ENCODE measurements at regions not wholly inside any gene's neighbourhood (a gene's known extent, or its start where the extent isn't known, plus 50 kb on each side); places are given as distances from the start of the nearest gene placed in this dataset.
A peak's percentile ranks its signal among the peaks of the same experiment; 100 is the strongest.

DNA sequence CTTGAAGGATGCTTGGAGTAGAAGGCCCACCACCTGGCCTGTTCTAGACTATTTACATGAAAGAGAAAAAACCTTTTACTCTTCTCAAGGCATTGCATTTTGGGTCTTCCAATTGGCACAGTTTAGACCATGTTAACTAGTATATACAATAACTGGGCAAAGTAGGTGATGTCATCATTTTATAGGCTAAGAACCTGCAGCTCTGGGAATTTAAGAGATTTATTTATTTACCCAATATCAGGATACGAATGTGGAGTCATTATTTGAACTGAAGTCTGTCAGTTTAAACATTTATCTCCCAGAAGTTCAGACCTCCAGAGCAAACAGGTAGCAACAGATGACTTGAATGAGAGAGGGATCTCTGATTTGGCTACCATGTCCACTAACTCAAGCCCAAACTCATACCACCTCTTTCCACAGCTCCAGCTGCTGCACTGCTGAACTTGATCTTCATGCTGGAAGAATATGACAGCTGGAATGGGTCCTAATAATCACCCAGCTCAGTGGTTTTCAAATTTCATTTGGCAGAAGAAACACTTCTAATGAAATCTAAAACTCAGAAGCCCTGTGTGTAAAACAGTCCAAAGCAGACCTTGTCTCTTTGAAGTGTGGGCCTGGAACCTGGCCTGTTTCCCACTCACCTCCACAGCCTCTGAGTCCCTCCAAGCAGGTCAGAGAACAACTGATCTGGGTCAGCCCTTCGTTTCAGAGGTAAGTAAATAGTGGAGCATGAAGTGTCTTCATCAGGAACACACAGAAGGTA lies 179.2 kb downstream of the EMP1 start:
- peak; percentile 85 for DNase-seq

DNA sequence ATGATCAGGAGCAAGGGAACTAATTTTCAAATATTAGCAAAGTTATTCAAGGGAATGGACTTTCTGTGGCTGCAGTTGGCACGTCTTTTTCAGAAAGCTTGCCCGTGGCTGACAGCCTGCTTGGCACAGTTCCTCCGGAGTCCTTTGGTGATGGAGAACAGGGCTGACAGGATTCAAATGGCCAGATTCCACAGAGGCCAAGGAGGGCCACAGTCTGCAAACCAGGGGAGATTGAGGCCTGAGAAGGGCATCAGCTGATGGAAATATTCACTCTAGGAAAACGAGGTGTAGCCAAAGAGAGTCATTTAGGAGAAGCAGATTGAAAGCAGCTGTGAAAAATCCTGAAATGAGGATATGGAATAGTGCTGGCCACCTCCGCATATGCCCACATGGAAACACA lies 178.3 kb downstream of the EMP1 start:
- no peak for DNase-seq

DNA sequence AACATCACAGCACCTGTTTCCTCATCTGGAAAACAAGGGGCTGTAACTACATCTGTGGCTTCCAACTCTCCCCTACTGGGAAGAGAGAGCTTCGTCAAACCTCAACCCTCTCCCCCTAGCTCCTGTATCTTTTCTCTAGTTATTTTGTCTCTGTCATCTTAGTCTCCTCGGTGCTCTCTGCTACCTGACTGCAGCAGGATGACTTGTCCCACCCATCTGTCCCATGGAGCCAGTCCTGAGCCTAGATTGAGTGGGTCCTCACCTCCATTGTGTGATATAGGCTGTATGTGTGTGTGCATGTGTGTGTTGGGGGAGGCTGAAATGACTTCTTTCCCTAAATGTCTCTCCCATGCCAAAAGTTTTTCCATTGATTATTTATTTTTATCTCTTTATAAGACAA lies 177.3 kb downstream of the EMP1 start:
- no peak for DNase-seq

DNA sequence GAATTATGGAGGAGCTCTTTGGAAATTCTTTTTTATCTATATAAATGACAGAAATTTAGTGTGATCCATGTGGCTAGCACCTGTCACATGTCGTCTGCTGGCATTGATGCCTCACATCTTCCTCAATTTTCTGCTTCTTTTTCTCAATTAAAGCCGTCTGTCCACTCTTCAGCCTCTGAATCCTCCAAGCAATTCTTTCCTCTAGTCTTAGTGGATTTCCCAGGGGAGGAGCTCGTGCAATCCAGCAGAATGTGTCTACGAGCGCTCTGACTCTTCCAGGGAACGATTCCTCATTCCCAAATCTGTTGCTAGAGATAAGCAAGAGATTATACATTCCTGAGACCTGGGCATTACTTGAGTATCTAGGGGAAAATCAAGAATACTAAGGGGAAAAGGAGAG lies 176.6 kb downstream of the EMP1 start:
- no peak for DNase-seq

DNA sequence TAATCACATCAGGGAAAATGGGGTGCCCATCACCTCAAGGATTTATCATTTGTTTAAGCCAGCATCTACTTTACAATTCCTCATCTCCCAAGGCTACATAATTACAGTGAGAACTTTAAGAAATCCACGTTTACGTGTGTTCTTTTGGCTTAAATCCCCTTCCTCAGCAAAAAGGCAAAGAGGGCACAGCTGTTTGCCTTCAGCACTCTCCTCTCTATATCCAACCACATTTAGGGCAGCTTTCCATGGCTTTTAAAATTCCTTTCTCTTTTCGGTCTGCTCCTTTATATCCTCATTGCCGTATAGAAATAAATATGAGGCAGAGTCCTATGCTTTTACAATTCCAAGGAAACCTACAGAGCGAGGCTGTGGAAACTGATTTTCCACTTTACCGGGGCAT lies 175.9 kb downstream of the EMP1 start:
- no peak for DNase-seq

DNA sequence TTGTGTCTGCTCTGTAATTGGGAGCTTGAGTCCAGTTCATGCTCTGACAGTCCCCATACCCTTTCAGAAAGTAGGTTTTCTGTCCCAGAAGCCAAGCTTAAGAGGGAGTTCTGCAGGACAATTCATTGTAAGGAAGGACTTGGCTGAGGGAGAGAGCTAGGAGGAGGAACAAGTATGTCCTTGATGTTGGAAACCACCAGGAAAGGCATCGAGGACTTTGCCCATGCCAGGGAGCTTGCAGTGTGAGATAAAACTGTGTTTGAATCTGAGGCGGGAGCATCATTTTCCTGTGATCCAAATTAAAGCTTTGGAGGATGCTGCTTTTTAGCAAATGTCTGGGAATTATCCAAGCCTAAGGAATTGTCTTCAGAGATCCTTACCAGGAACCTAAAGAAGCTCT lies 175.3 kb downstream of the EMP1 start:
- no peak for DNase-seq

DNA sequence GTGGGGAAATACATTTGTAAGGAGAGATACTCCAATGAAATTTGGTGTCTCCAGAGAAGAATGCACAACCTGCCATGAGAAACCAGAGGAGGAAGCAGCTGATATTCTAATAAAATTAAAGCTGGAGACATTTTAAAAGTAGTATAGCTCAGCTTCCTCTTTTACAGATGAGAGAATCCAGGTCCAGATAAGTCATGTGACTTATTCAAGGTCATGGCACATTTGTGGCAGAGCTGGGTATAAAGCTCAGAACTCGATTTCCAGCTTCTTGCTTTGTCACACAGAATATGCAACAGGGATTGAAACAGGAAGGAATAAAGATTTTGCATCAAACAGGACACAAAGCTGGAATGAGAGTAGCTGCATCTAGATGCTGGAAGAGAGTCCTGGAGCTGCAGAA lies 174.8 kb downstream of the EMP1 start:
- no peak for DNase-seq

DNA sequence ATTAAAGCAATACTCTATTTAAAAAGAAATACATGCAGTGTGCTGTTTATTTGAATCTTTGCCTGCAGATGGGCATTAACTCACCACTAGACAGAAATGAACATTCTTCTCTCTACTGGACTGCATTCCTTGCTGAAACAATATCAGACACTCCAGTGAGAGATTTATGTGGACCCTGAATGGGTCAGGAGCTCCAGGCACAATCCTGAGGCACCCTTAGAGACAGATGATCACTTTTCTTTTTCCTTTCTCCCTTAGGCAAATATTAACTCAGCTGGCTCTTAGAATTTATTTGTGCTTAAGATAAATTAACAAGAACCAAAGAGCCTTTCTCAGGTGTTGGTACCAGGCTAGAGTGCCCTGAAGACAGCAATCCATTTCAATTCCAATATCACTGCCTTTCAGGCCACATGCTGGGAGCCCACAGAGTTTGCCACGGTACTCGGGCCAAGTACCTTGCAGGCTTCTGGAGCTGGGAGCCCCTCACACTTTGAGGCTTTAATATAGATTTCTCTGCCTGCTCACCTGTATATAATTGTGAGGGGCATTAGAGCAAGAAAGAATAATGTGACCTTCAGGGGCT lies 173.0 kb downstream of the EMP1 start:
- peak; percentile 98 for DNase-seq

DNA sequence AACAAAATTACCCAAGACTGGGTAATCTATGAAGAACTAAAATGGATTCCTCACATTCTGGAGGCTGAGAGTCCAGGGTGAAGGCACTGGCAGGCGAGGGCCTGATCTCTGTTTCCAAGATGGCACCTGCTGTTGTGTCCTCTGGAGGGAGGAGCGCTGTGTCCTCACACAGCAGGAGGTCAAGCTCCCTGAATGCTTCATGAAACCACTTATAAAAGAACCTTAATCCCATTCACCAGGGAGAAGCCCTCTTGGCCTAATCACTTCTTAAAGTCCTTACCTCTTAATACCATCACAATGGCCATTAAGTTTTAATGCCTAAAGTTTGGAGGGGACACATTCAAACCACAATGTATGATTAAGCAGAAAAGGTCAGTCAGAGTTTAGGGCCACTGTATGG lies 172.4 kb downstream of the EMP1 start:
- DNase-seq: peak; percentile 91

DNA sequence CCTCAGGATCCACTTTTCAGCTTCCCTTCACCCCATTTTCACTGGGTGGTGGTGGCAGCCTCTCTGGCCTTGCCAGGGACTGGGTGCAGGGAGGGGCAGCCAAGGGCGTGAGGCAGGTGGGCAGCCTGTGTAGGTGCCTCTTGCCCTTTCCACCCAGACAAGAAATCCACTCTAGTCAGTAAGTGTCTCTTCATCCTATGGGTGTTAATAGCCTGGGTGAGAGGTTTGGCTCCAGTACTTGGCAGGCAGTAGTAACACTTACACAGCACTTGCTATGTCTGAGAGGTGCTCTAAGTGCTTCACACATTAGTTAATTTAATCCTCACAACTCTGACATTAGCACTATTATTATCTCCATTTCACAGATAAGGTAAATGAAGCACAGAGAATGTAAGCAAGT lies 171.9 kb downstream of the EMP1 start:
- peak; percentile 81 for DNase-seq

DNA sequence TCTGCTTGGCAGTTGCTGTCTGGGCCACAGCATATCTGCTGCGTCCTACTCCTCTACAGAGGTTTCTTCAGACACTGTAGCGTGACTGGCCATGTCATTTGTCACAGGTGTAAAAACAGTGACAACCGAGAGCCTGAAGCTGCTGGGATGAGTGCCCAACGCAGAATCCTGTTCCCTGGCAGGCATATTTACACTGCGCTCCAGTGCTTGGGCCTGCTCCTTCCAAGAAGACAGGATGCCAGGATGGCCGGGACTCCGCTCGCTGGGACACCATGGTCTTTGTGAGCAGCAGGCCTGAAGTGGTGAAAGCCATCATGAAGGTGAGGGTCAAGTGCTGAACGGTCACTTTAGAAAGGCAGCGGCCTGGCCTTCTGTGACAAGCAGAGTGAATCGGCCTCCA lies 171.4 kb downstream of the EMP1 start:
- DNase-seq: peak; percentile 25

DNA sequence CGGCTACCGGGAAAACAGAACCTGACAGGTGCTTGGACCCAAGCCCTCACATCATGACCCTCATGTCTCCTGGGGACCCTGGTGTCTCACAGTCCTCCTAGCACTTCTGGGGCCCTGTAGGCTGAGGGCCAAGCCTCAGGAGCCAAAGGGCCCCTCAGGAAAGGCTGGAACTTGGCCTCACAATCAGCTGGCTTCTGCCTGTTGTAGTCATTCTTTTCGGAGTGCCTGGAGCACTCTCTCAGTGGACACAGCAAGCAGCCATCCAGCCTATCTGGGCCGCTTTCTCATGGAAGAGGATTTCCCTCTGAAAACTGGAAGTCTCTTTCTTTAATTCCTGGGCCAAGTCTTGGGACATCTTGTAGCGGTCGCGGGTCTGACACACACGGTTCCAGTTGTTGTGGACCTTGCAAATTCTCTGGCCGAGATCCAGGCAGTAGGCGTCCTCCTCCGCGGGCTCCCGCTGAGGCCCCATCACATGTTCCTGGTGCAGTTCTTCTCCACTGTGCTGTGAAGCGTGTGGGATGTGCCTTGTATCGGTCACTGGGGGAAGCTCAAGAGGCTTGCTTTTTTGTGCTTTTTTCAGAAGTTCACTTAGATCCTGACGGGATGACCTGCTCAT lies 169.3 kb downstream of the EMP1 start:
- no peak for DNase-seq

DNA sequence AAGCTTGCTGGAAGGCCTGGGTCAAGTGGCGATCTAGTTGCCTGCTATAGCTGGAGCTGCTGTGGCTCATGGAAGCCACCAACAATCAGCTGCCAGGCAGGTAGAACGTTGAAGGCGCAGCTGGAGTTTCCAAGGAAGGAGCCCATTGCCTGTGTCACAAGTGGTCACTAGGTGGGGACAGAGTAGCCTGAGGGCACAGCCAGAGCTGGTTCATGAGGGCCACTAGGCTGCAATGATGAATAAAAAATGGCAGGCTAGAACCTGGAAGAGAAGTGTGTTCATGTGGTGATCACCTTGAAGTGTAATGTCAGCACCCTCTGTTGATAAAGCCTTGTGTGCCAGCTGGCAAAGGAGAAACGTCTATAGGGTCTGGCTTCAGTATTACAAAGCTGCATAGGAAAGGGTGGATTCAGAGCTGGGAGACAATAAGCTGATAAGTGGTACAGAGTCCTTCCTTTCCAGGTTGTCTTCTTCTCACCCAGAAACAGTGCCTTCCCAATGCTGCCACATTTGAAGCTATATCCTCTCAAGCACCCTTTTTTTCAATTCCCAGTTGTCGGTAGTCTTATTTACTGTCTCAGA lies 165.8 kb downstream of the EMP1 start:
- DNase-seq: no peak

DNA sequence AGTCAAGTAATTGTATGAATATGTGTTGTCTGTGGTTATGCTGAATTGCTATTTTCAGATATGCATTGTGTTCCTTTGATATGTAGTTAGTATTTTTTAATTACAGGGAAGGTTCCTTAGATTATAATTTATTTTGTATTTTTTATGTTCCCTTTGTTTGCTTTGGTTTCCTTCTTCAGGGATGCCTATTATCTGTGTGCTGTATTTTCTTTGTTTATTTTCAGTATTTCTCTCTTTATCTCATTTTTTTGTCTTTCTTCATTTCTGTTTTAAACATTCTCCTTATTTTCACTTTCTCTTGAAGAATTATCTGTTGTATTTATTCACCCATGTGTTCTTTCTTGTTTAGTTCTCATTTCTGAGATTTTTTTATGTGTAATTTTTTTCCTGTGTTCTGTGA lies 163.1 kb downstream of the EMP1 start:
- no peak for DNase-seq

DNA sequence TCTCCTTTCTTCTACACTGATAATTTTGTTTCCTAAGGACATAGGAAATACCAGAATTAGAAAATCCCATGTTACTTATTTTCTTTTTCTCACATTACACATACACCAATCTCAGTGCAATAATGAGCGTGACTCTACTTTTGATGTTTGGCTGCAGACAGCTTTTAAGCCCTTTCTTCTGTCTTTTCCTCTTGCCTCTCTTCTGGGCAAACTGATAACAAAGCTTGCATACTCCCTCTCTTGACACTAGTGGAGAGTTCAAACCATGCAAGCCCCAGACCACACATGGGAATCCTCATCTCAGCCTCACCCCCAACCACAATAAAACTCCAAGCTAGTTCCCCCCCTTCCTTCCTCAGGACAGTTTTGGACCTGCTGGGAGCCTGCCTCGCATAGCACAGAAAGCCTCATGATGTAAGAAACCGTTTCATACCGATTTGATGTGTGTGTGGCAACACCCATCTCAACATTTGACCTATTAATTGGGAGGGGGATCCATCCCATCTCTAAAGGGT lies 161.9 kb downstream of the EMP1 start:
- DNase-seq: no peak

DNA sequence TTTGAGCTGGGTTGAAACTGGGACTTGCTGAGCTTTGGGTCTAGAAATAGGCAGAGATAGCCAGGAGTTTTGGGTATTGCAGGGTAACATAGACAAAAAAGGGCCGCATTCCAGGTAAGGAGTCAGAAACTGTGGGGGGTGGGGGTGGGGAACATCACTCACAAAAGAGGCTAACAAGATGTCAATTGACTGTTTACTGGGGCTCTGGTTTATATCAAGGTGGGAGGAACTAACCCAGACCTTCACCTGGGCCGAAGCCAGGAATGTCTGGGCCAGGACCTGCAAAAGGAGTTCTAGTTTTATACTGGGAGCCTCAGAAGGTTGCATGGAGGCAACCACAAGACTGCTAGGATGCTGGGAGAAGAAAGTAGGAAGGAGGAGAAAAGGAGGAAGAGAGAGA lies 154.4 kb downstream of the EMP1 start:
- no peak for DNase-seq

DNA sequence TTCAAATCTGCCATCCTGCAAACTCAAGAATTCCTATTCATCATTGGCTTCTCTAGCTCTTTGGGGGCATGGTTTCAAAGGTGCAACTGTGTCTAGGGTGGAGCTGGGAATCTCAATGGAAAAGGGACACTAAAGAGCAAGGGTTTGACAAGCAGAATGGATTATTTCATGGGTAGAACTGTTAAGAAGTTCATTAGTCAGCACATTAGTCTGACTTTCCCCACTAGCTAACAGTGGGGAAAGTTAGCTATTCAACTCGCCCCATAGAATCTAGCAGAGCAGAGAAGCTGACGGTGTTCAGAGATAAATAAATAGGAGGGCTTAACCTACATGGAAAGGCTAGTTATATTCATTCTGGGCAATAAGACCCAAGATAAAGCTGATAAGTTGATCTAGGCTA lies 153.9 kb downstream of the EMP1 start:
- no peak for DNase-seq

DNA sequence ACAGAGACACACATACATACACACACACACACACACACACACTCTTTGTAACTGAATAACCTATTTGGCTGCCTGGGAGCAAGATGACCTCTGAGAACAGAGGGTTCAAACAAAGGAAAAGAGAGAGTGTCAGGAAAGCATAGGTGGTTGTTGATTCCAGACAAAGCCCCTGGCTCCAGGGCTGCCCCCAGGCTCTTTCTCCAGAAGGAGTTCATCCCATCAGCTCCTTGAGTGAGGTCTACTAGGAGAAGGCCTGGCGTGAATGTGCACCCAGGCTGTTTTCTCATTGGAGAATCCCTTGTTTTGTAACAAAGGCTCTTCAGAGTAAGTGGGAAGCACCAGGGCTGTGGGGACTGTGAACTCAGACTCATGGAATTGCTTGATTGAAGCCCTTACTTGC lies 151.9 kb downstream of the EMP1 start:
- DNase-seq: no peak

DNA sequence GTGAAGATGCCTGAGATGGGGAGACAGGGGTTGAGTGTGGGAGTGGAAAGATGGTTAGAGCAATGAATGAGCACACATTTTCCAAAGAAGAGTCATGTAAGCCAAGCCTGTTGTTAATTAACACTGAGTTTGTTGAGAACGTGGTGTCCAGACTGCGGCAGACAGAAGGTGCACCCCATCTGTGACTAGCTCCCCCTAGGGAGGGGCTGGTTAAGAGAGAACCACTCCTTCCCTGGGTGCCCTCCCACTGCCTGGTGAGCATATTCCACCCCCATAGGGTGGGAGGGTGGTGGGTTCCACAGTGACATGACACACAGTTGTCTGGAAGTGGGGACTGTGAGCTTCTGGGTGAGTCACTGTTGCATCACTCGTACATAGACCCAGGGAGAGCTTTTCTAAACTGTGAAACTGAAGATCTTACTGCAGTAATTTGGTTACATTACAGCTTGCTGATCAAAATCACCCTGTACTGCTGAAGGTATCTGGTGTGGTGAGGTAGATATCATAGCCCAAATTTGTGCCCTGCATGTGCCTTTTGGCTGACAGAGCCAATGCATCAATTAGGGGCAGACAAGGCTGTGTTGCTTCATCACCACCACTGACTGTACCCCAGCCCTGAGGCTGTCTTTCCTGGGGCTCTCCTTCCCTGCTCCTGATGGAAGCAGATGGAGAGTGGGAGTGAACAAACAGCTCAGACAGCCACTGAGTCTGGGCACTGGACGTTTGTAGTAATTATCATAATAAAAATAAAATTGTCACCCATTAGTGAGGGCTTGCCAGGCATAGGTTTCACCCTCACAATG lies 150.9 kb downstream of the EMP1 start:
- no peak for DNase-seq

DNA sequence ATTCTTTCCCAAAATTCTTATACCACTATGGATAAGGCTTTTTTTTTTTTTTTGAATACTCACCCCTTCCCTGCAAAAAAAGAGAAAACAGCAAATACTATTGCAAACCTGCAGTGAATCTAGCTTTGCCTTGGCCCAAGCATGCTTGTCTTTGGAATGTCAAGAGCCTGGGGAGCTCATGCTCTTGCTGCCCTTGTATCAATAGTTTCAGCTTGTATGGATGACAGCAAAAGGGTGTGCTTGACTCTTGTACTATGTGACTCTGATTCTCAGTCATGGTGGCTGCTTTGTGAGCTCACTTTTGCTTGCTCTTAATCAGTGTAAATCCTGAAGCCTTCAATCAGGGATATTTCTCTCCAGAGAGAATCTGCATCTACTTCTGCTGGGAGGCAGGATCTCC lies 149.2 kb downstream of the EMP1 start:
- DNase-seq: no peak

DNA sequence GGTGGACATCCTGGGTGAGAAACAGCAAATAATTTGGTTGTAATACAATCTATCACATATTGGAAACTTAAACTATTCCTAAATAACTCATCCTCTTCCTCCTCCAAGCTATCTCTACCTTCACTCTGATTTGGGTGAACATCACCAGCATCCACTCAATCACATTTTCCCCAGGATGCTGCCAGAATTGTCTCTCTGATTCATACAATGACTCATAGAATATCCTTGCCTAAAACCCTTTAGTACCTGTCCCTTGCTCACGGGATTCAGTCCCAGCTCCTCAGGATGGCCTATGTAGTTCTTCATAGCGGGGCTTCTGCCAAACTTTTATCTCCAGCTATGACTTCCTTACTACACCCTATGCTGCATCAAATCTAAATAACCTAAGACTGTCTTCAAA lies 146.8 kb downstream of the EMP1 start:
- no peak for DNase-seq

DNA sequence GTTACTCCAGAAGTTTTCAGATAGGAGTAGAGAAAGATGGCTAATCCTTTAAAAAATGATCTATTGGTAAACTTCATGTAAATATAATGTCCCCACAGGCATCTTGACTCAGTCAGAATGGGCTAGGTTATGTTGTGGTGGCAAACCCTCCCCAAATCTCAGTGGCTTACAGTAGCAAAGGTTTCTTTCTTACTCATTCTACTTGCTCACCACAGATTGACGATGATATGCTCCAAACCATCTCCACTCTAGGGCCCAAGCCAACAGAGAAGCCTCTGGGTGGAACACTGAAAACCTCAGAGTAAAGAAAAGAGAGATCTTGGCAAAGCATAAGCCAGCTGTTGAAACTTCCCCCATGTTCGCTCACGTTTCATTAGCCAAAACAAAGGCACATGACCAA lies 146.4 kb downstream of the EMP1 start:
- DNase-seq: no peak

DNA sequence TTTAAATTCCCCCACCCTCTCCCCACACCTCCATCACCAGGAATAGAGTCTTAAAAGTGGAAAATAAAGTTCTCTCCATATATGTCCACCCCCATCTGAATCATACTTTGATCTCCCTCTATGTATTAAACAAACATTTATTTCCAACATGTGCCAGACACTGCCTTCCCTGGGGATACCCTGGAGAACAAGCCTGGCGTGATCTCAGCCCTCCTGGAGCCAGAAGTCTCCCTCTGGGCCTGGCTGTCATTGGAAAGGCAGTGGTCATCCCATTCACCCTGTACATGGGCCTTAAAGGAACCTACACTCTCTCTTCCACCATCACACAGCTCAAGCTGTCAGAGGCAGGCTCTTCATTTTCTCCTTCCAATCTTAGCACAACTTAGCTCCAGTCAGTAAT lies 143.6 kb downstream of the EMP1 start:
- DNase-seq: no peak
